Stimulated activated CD4-positive, alpha-beta T cell treated with anti-CD3 and anti-CD28 coated beads, Interleukin-2, amount 100 ng/mL, for 4 hours (primary cell): ENCODE measurements at regions not wholly inside any gene's neighbourhood (a gene's known extent, or its start where the extent isn't known, plus 50 kb on each side); places are given as distances from the start of the nearest gene placed in this dataset.
A peak's percentile ranks its signal among the peaks of the same experiment; 100 is the strongest.

Source experiments
- DNase-seq: peaks from one replicate; pipeline ENCODE4 v3.0.0-alpha.2; 2020; ENCODE audit warnings: low read depth

DNA sequence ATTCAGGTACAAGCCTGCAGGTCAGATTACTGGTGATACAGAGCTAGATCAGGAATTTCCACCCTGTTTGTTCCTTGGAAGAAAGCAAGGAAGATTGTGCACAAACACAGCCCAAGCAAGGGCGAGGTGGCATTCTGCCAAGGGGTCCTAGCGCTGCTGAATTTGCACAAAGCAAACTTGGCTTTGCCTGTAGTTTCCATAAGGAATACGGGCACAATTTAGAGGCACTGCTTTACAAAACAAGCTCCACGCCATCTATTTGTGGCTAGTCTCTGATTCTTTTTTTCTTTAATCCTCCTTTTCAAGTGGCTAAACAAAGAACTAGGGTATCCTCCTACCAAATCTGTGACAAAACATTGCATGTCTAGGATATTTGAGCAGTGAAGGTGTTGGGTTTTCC, 195.5 kb upstream of the ACVR2A start:
- no peak for DNase-seq

DNA sequence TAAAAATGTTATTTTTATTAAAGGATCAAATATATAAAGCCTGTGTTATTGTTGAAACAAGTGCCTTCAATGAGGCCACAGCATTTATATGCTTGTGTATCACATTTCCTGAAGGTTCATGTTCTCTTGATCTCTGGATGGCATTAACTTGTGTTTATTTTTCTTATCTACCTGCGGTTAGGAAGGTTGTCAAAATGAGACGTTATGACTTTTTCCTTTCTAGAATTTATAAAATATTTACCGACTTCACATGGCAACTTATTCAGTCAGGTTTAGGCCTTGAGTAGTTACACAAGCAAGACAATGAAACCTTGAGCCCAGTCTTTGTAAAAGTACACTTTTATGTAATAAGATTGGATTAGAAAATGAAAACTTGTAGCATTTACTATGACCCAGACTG, 196.4 kb upstream of the ACVR2A start:
- no peak for DNase-seq

DNA sequence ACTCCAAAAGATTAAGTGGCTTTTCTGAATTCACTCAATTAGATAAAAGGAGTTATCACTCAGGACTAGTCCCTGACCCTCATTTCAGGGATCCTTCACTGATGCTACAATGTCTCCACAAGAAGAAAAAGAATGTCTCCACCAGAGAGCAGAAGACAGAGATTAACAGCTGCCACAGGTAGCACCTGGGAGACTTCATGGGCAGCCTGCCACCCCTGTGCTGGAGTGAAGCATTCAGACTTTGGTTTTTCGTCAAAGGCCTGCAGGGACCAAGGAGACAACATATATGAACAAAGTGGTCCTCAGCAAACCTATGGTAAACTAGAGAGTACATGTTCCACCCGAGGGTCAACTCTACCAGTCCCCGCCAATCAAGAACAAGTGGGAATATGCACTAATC, 197.0 kb upstream of the ACVR2A start:
- no peak for DNase-seq

DNA sequence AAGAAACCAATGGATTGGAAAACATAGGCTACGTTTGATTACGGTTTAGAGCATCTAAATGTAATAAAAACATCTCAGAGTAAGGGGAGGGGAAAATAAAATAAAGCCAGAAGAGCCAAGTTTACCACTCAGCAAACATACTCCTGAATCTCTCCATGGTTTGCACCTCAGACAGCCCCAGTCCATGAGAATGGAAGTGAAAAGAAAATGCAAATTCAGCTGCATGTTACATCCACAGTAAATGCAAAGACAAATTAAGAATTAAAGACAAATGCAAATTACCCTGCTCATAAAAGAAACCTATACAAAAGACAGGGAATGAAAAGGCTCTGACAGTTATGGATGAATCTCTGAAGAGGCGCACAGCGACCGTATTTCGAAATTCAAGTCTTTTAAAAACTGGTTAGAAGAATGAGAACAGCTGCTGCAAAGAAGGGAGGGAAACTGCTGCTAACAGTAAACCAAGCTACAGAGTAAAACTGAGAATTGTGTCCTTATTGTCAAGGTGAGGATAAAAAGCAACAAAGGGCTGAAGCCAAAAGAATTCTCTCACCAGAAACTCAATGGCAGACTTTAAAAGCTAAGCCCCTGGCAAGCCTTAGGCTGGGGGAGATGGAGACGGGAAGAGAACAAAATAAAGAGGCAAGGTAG, 197.9 kb upstream of the ACVR2A start:
- DNase-seq = no peak

DNA sequence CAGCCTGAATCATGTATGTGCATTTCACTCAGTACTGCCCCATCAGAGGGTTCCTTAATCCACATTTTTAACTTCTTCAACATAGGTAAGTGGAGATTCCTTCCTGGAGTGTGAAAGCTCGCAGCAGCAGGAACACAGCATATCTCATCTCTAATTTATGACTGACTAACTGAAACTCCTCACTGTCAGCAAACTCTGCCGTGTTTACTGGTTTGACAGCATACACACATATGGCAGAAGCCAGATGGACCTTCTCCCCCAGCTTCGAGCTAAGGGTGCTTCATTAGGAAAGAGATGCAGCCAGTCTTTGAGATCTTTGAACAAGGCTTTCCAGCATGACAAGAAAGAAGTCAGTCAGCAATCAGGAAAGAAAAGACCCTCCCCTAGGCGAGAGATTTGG, 200.3 kb upstream of the ACVR2A start:
- no peak for DNase-seq

DNA sequence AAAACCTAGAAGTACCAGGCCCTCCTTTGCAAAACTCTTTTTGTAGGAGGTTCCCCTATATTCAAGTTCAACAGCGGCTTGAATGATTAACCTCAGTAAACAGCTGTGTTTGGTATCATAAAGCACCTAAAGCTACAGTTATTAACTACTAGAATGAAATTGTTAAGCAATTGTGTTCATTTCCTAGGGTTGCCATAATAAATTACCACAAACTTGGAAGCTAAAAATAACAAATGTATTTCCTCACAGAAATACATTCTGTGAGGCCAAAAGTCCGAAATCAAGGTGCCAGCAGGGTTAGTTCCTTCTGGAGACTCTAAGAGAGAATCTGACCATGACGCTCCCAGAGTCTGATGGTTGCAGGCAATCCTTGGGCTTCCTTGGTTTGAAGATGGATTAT, 202.1 kb upstream of the ACVR2A start:
- DNase-seq = no peak

DNA sequence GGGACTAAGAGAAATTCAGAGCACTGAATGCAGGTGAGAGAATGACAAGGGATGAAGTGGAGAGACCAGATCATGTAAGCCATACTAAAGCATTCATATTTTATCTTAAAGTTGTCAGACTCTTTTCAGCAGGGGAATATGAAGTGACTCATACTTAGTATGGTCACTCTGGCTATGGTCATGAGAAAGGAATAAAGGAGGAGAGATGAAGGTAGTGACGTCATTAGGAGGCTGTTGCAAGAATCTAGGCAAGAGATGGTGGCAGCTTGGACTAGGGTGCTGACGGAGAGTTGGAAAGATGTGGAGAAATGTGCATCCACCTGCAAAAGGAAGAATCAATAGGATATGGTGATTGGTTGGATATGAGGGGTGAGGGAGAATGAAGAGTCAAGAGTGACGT, 203.2 kb upstream of the ACVR2A start:
- no peak for DNase-seq

DNA sequence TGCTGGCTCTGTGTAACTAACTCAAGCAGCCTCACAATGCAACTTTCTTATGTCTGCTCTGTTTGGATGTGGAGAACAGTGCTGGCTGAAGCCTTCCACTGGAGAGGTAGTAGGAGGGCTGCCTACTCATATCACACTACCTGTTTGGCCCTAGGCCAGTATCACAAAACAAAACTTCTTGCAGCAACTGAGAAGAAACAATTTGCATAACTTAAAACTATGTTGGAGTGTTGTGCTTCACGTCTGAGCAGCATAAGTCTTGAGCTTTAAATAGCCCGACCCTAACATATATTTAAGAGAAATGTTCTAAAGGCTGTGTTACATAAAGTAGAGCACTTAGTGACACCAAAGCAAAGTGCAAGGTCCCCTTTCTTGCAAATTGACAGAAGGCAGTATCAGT, 204.9 kb upstream of the ACVR2A start:
- DNase-seq = no peak

DNA sequence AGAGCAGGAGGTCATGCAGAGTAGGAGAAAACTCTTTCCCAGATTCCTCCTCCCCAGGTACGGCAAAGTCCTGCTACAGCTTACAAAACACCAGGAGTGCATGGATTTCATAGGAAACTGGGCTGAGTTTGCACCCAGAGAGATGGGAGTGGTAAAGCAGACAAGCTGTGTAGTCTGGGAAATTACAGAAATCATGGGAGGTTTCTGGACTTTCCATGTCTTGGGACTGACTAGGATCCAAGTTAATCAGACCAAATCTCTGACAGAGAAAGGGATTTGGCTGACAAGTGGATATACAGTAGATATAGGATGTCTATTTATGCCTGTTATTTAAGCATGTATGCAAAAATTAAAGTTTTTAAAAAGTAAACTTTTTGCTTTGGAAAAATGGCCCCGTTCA, 205.4 kb upstream of the ACVR2A start:
- DNase-seq = no peak

DNA sequence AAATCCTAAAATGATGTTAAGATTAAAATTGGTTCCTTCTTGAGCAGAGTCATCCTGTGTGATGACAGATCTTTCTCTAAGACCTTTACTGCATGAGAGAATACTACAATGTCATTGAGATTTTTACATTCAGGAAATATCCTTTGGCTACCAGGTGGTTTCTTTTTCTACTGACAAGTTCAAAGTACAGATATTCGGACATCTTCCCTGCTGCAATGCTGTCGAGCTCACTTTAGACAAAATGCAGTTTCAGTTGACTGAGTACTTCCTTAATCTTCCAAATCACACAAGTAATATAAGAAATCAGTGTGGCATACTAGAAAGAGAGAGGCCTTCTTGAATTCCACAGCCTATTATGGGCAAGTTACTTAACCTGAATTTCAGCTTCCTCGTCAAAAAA, 207.9 kb upstream of the ACVR2A start:
- DNase-seq = no peak

DNA sequence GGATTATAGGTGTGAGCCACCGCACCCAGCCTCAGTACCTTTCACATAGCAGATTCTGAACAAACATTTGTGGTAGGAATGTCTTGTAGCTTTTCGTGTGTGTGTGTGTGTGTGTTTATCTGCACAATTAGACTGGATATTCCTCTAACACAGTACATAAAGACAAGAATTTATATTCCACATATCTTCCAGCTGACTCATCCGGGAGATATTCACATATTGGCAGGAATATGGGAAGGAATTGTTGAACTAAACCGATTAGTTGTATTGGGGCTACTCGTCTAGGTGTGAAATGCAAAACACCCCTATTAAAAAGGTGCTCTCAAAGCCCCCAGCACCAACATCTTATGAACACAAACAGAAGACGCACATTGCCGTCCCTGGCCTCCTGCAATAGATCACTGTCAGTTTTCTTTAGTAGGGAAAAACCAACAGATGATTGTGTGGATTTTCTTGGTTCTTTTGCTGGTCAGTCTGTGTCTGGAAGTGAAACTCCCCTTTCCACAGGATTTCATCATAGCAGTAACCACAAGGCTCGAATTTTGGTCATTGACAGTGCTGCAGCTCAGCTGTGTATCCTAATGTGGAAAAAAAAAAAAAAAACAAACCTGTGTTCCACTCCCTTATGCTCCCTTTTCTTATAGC, 208.5 kb upstream of the ACVR2A start:
- no peak for DNase-seq

DNA sequence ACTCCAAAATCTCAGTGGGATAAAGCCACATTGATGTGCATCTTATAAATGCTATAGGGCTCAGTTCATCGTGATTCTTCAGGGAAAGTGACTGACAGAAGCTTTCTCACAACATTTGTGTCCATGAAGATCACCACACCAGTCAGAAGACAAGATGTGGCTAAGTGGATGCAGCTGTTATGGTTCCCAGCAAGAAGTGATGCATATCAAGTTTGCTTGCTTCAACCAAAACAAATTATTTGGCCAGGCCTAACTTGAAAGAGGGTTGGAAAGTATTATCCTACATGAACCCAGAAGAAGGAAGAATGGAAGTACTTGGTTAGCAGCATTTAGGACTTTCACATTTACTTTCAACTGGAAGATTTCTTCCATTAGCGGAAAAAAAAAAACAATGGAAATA, 210.0 kb upstream of the ACVR2A start:
- no peak for DNase-seq

DNA sequence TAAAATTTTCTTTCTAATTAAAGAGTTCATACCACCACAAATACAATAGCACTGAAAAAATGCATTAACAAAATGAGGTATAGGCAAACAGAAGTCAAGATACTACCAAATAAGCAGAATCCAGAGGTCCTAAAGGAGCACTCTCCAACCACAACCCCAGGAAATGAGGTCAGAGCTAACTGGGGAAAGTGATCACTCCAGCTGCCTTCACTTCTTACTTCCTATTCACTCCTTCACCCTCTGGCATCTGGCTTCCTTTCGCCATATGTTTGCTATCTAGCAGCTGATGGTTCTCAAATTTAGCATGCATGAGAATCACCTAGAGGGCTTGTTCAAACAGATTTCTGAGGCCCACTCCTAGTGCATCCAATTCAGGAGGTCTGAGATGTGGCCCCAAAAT, 212.6 kb upstream of the ACVR2A start:
- no peak for DNase-seq

DNA sequence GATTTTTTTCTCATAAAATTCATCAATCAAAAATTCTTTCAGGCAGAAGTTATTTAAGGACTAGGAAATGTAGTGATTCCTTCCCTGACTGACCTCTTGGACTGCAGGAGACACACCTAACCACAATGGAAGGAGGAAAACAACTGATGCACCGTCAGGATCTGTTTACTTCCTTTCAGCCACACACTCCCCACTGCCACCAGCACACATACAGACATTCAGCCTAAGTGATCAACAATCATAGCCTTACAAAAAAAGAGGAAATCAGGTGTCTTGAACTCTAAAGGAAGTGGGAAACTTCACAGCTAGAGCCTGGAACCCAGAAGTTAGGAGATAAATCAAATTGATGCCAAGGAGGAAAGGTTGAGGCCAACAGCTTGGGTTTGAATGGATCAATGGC, 213.5 kb upstream of the ACVR2A start:
- DNase-seq = no peak

DNA sequence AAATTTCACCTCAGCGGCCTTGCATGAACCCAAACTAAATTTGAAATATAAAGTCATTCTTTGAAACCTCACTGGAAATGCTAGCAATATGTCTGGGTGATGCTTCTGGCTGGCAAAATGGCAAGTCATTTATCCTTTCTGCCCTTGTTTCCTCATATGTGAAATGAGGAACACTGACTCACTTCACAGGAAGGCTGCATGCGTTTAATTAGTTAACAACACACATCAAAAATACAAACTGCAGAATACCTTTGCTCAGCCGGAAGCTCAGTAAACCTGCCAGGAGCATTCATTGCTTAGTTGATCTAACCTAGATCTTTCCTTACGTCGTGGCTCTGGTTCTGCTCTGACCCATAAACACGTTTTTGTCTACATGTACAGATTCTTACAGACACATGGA, 214.2 kb upstream of the ACVR2A start:
- DNase-seq = peak; percentile 9

DNA sequence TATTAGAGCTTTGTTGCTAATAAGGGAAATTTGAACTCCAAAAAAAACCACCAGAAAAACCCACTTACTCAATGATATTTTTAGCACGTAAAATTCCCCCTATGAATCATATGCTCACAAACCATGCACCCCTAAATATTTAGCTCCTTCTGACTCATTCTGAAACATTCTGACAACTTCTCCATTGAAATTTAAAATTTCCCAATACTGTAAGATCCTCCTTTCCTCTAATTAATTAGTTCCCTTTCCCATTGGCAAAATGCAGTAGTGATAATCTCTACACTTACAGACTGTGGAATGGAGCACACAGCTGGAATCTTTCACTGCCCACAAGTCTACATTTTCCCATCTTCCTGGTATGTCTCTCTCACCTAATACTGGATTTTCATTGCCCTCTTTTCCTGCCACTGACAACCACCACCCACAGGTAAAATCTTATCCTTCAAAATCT, 215.8 kb upstream of the ACVR2A start:
- DNase-seq = no peak

DNA sequence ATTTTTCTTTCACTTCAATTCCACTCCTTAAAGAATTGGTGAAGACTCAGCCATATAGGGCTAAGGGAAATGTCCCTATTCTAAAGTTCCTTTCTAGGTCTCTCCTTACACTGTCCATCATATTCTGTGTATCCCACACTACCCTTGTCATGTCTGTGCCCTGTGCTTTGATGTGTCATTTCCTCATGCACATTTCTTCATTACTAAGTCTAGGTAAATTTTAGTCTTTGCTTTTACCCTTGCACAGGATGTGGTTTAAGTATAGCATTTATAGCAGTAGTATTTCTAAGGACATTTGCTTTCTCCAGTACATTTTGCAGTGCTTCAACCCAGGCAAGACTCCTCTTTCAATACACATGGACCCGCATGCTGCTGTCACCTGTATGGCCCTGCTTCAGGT, 221.5 kb upstream of the ACVR2A start:
- DNase-seq = no peak

DNA sequence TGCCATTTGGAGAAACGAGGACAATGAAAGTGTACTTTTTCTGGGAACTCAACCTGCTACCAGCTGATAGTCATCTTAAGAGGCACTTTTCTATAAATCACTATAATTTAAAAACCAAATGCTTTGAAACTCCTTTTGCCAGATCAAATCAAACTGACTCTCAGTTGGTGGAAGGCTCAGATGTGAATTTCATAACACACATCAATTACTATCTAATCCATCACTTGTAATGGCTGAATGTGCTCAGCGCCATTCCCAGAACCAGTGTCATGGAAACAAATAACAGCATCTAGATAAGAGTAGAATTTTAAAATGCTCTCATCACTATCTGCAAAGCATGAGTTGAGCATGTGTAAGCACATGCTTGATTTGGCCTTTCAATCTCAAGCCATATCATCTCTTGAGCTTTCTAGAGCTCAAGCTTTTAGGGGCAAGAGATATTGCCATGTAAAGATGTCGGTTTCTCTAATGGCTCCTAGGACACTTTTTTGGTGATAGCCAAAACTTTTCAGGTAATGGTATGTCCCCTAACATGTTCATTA, 223.1 kb upstream of the ACVR2A start:
- DNase-seq = no peak

DNA sequence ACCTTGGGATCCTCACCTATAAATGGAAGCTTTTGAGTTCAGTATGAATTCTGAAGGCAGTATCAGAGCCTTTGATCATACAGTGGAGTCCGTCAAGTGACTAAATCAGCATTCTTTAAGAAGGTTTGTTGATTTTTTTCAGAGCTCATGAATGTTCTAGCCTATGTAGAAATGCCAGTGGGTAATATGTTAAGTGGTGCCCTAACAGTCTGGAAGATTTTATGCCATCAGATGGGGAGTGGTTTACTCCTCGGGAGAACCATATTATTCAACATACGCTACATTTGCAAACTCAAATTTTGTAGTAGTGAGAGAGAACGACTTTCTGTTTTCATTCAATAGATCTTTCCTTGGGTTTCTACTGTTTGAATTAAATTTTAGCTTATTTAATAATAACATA, 225.0 kb upstream of the ACVR2A start:
- DNase-seq = no peak

DNA sequence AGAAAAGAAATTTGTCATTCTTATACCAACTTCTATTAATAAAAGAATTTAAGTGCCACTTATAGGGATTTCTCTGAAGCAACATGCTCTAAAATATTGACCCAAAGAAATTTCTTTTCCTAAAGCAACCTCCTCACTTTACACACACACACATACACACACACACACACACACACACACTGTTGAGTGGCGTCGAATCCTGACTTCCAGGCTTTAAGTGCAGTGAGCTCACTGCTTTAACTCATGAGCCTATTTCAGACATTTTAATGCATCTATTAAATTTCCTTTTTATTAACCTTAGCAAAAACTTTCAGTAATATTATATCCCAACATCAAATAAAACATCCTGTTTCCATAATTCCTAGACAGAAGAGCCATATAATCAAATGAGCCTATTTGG, 229.1 kb upstream of the ACVR2A start:
- DNase-seq = no peak

DNA sequence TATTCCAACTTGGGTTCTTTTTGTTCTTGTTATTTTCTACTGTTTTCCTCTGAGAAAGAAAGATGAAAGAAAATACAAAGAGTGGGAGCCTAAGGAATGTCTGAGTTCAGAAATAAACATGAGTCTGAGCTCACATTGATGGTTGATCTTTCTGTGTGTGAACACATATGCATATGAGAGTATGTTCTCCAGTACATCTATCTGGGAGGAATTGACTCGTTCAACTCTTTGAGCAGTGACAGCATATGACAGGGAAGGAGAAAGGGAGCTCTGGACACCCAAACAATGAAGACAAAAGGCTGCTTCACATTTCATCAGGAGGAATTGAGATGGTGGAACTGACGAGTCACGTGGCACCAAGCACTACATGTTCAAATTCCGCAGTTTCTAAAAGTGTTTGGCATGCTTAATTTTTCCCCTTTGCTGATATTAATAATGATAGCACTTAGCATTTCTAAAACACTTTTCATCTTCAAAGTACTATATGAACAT, 229.8 kb upstream of the ACVR2A start:
- no peak for DNase-seq

DNA sequence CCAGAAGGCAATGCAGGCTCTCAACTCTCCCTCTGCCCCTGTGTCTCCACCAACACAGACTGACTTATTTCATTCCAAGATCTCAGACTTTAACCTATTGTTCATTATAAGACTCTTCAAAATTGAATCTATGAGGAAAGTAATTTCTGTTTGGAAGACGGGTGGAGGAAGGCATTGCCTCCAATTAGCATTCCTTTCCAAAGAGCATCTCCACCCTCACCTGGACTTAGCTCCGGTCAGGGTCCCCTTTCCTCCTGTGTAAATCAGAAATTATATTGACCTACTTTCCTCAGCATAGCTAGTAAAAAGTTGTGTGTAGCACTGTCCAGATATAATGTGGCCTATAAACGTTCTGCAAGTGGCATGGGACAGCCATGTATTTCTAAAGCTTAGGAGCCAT, 230.4 kb upstream of the ACVR2A start:
- no peak for DNase-seq

DNA sequence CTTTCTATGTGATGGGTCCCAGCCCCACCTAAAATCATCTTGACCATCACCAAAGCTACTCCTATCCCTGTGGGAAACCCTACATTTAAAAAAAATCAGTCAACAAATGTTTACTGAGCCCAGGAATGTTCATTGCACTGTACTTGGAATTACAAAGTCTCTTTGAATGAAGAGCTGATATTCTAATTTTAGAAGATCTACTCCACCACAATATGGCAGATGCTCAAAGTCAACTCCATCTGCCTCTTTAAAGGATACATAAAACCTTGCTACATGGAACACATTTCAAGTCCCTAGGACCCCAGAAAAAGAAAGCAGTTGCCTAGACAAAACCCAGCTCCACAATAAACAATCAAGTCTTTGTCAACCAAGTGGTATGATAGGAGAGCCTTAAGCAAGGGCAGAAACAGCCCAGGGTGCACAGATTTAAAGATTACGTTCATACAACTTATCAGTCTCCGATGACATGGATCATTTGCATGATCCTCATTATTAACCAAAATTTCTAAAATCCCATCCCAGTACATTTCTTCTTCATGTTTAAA, 234.3 kb upstream of the ACVR2A start:
- DNase-seq = no peak

DNA sequence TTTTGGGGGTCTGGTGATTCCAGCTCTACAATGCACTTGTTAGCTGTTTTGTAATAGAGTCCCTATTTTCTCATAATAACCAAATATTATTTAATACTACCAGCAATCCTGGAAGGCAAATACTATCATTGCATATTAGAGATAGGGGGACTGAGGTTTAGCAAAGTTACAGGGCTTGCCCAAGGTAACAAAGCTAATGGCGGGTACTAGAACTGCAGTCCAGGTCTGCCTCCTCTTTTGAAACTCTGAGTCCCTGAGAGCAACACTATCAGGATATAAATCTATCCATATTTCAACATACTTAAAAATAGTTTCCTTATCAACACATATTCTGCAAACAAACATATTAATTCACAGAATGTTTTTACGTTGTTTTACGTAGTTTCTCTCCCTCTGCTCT, 235.5 kb upstream of the ACVR2A start:
- no peak for DNase-seq
